ENCODE measurements at regions not wholly inside any gene's neighbourhood (a gene's known extent, or its start where the extent isn't known, plus 50 kb on each side); places are given as distances from the start of the nearest gene placed in this dataset.

- Histone ChIP-seq H3K36me3 (ENCODE audit: insufficient read depth, low read length) (no peaks in the 10 kb centered on the region), H3K27ac (ENCODE audit: low read depth, low read length) (no peak overlapping the region), H3K9ac (ENCODE audit: low read length) (no peak overlapping the region), H3K4me1 (ENCODE audit: insufficient read depth, low read length) (no peaks in the 10 kb centered on the region), H3K27me3 (ENCODE audit: control insufficient read depth in 1 of 2, insufficient read depth in 2 of 2, low read length in 2 of 2) (no peaks in the 10 kb centered on the region), H3K9me3 (ENCODE audit: low read length) (no peaks in the 10 kb centered on the region), H3K4me3 (ENCODE audit: low read depth in 1 of 2, low read length in 2 of 2) (no peak overlapping the region)
Observed at GRCh38 chr10:129165076-129165720, 301.8 kb upstream of the MGMT start.

- Histone ChIP-seq H3K36me3 (ENCODE audit: insufficient read depth, low read length) (no peaks in the 10 kb centered on the region), H3K9ac (ENCODE audit: low read length) (no peak overlapping the region), H3K27me3 (ENCODE audit: control insufficient read depth in 1 of 2, insufficient read depth in 2 of 2, low read length in 2 of 2) (no peaks in the 10 kb centered on the region), H3K27ac (ENCODE audit: low read depth, low read length) (no peak overlapping the region), H3K4me1 (ENCODE audit: insufficient read depth, low read length) (no peaks in the 10 kb centered on the region), H3K9me3 (ENCODE audit: low read length) (no peaks in the 10 kb centered on the region), H3K4me3 (ENCODE audit: low read depth in 1 of 2, low read length in 2 of 2) (no peak overlapping the region)
Observed at GRCh38 chr10:129165770-129166169, 301.3 kb upstream of the MGMT start.

GRCh38 chr10:129168660-129169059 lies 298.4 kb upstream of the MGMT start:
- Histone ChIP-seq H3K9ac (ENCODE audit: low read length) (no peak overlapping the region), H3K27me3 (ENCODE audit: control insufficient read depth in 1 of 2, insufficient read depth in 2 of 2, low read length in 2 of 2) (no peaks in the 10 kb centered on the region), H3K36me3 (ENCODE audit: insufficient read depth, low read length) (no peaks in the 10 kb centered on the region), H3K9me3 (ENCODE audit: low read length) (no peaks in the 10 kb centered on the region), H3K4me3 (ENCODE audit: low read depth in 1 of 2, low read length in 2 of 2) (no peak overlapping the region), H3K4me1 (ENCODE audit: insufficient read depth, low read length) (no peaks in the 10 kb centered on the region), H3K27ac (ENCODE audit: low read depth, low read length) (no peak overlapping the region)

- H3K36me3 ChIP-seq (ENCODE audit: insufficient read depth, low read length): no peaks in the 10 kb centered on the region
- H3K4me3 ChIP-seq (ENCODE audit: low read depth in 1 of 2, low read length in 2 of 2): no peak overlapping the region
- no peaks in the 10 kb centered on the region for H3K9me3 ChIP-seq (ENCODE audit: low read length)
- no peaks in the 10 kb centered on the region for H3K4me1 ChIP-seq (ENCODE audit: insufficient read depth, low read length)
- H3K27ac ChIP-seq (ENCODE audit: low read depth, low read length): no peak overlapping the region
- H3K27me3 ChIP-seq (ENCODE audit: control insufficient read depth in 1 of 2, insufficient read depth in 2 of 2, low read length in 2 of 2): no peaks in the 10 kb centered on the region
- no peak overlapping the region for H3K9ac ChIP-seq (ENCODE audit: low read length)
Observed at GRCh38 chr10:129169115-129169514, 297.9 kb upstream of the MGMT start.

GRCh38 chr10:129170812-129171211 lies 296.2 kb upstream of the MGMT start:
- no peaks in the 10 kb centered on the region for H3K4me1 ChIP-seq (ENCODE audit: insufficient read depth, low read length)
- H3K9ac ChIP-seq (ENCODE audit: low read length): no peak overlapping the region

GRCh38 chr10:129171812-129172211 lies 295.2 kb upstream of the MGMT start:
- Histone ChIP-seq H3K27ac (ENCODE audit: low read depth, low read length) (no peak overlapping the region), H3K36me3 (ENCODE audit: insufficient read depth, low read length) (no peaks in the 10 kb centered on the region), H3K9ac (ENCODE audit: low read length) (no peak overlapping the region), H3K9me3 (ENCODE audit: low read length) (no peaks in the 10 kb centered on the region), H3K27me3 (ENCODE audit: control insufficient read depth in 1 of 2, insufficient read depth in 2 of 2, low read length in 2 of 2) (no peaks in the 10 kb centered on the region), H3K4me1 (ENCODE audit: insufficient read depth, low read length) (no peaks in the 10 kb centered on the region), H3K4me3 (ENCODE audit: low read depth in 1 of 2, low read length in 2 of 2) (no peak overlapping the region)

More at GRCh38 chr10:129170812-129171211, 296.2 kb upstream of the MGMT start:
- no peaks in the 10 kb centered on the region for H3K27me3 ChIP-seq (ENCODE audit: control insufficient read depth in 1 of 2, insufficient read depth in 2 of 2, low read length in 2 of 2)
- H3K9me3 ChIP-seq (ENCODE audit: low read length): no peaks in the 10 kb centered on the region
- no peak overlapping the region for H3K4me3 ChIP-seq (ENCODE audit: low read depth in 1 of 2, low read length in 2 of 2)
- no peaks in the 10 kb centered on the region for H3K36me3 ChIP-seq (ENCODE audit: insufficient read depth, low read length)
- H3K27ac ChIP-seq (ENCODE audit: low read depth, low read length): no peak overlapping the region

- H3K4me1 ChIP-seq (ENCODE audit: insufficient read depth, low read length): no peaks in the 10 kb centered on the region
- H3K9me3 ChIP-seq (ENCODE audit: low read length): no peaks in the 10 kb centered on the region
- H3K27ac ChIP-seq (ENCODE audit: low read depth, low read length): no peak overlapping the region
- no peak overlapping the region for H3K9ac ChIP-seq (ENCODE audit: low read length)
- H3K4me3 ChIP-seq (ENCODE audit: low read depth in 1 of 2, low read length in 2 of 2): no peak overlapping the region
- H3K36me3 ChIP-seq (ENCODE audit: insufficient read depth, low read length): no peaks in the 10 kb centered on the region
- H3K27me3 ChIP-seq (ENCODE audit: control insufficient read depth in 1 of 2, insufficient read depth in 2 of 2, low read length in 2 of 2): no peaks in the 10 kb centered on the region
Observed at GRCh38 chr10:129174232-129175014, 292.6 kb upstream of the MGMT start.

GRCh38 chr10:129179245-129179971 lies 287.6 kb upstream of the MGMT start:
- Histone ChIP-seq H3K27ac (ENCODE audit: low read depth, low read length) (no peak overlapping the region), H3K9me3 (ENCODE audit: low read length) (no peaks in the 10 kb centered on the region), H3K27me3 (ENCODE audit: control insufficient read depth in 1 of 2, insufficient read depth in 2 of 2, low read length in 2 of 2) (no peaks in the 10 kb centered on the region), H3K36me3 (ENCODE audit: insufficient read depth, low read length) (no peaks in the 10 kb centered on the region), H3K4me1 (ENCODE audit: insufficient read depth, low read length) (no peaks in the 10 kb centered on the region), H3K4me3 (ENCODE audit: low read depth in 1 of 2, low read length in 2 of 2) (no peak overlapping the region), H3K9ac (ENCODE audit: low read length) (no peak overlapping the region)

GRCh38 chr10:129179972-129180678 lies 286.9 kb upstream of the MGMT start:
- Histone ChIP-seq H3K4me1 (ENCODE audit: insufficient read depth, low read length) (no peaks in the 10 kb centered on the region), H3K9me3 (ENCODE audit: low read length) (no peaks in the 10 kb centered on the region), H3K36me3 (ENCODE audit: insufficient read depth, low read length) (no peaks in the 10 kb centered on the region), H3K9ac (ENCODE audit: low read length) (no peak overlapping the region), H3K27ac (ENCODE audit: low read depth, low read length) (no peak overlapping the region), H3K27me3 (ENCODE audit: control insufficient read depth in 1 of 2, insufficient read depth in 2 of 2, low read length in 2 of 2) (no peaks in the 10 kb centered on the region), H3K4me3 (ENCODE audit: low read depth in 1 of 2, low read length in 2 of 2) (no peak overlapping the region)

GRCh38 chr10:129184196-129184595 lies 282.8 kb upstream of the MGMT start:
- Histone ChIP-seq H3K27me3 (ENCODE audit: control insufficient read depth in 1 of 2, insufficient read depth in 2 of 2, low read length in 2 of 2) (no peaks in the 10 kb centered on the region), H3K27ac (ENCODE audit: low read depth, low read length) (no peak overlapping the region), H3K9me3 (ENCODE audit: low read length) (no peaks in the 10 kb centered on the region), H3K9ac (ENCODE audit: low read length) (no peak overlapping the region), H3K4me1 (ENCODE audit: insufficient read depth, low read length) (no peaks in the 10 kb centered on the region), H3K36me3 (ENCODE audit: insufficient read depth, low read length) (no peaks in the 10 kb centered on the region), H3K4me3 (ENCODE audit: low read depth in 1 of 2, low read length in 2 of 2) (no peak overlapping the region)

GRCh38 chr10:129187331-129187730 lies 279.7 kb upstream of the MGMT start:
- H3K27me3 ChIP-seq (ENCODE audit: control insufficient read depth in 1 of 2, insufficient read depth in 2 of 2, low read length in 2 of 2): no peaks in the 10 kb centered on the region
- no peak overlapping the region for H3K9ac ChIP-seq (ENCODE audit: low read length)
- H3K27ac ChIP-seq (ENCODE audit: low read depth, low read length): no peak overlapping the region

More at GRCh38 chr10:129187331-129187730, 279.7 kb upstream of the MGMT start:
- no peak overlapping the region for H3K4me3 ChIP-seq (ENCODE audit: low read depth in 1 of 2, low read length in 2 of 2)
- H3K4me1 ChIP-seq (ENCODE audit: insufficient read depth, low read length): peaks cover 8% of the 10 kb centered on the region
- H3K9me3 ChIP-seq (ENCODE audit: low read length): no peaks in the 10 kb centered on the region
- H3K36me3 ChIP-seq (ENCODE audit: insufficient read depth, low read length): no peaks in the 10 kb centered on the region

Measured in muscle layer of colon (tissue), 2 donors.